Stimulated activated naive B cell treated with anti-CD40 and anti-IgM and Interleukin-4, amounts not matched to agents 10 μg/mL and 1 μg/mL and 100 μg/mL, for 72 hours (primary cell): ENCODE measurements at regions not wholly inside any gene's neighbourhood (a gene's known extent, or its start where the extent isn't known, plus 50 kb on each side); places are given as distances from the start of the nearest gene placed in this dataset.

ENCODE experiments used
- ATAC-seq, 2 donors: fragments of 150-1000 bp; cut with Tn5 transposase; replicated peaks; 2 replicates each; pipeline ENCODE4 v1.10.0; 2021; ENCODE audit warnings: moderate library complexity in 1 of 2
- DNase-seq: peaks from one replicate; pipeline ENCODE4 v3.0.0; 2021
- H3K27ac Mint-ChIP-seq: one replicate; pipeline ENCODE4 v1.8.0; 2022; ENCODE audit warnings: mild to moderate bottlenecking, mixed read lengths
- H3K27me3 Mint-ChIP-seq, 2 donors: one replicate each; pipeline ENCODE4 v1.8.0; 2022; ENCODE audit warnings: mixed read lengths in 2 of 2
- H3K36me3 Mint-ChIP-seq, 2 donors: one replicate each; pipeline ENCODE4 v1.8.0; 2022; ENCODE audit warnings: mixed read lengths in 2 of 2, mild to moderate bottlenecking in 1 of 2
- H3K4me1 Mint-ChIP-seq, 2 donors: one replicate each; pipeline ENCODE4 v1.8.0; 2022; ENCODE audit warnings: mixed read lengths in 2 of 2, mild to moderate bottlenecking in 1 of 2
- H3K4me3 Mint-ChIP-seq, 2 donors: one replicate each; pipeline ENCODE4 v1.8.0; 2022; ENCODE audit warnings: mild to moderate bottlenecking in 2 of 2, mixed read lengths in 2 of 2, moderate library complexity in 1 of 2
- H3K9me3 Mint-ChIP-seq, 2 donors: one replicate each; pipeline ENCODE4 v1.8.0; 2022; ENCODE audit warnings: mixed read lengths in 2 of 2, mild to moderate bottlenecking in 1 of 2

DNA sequence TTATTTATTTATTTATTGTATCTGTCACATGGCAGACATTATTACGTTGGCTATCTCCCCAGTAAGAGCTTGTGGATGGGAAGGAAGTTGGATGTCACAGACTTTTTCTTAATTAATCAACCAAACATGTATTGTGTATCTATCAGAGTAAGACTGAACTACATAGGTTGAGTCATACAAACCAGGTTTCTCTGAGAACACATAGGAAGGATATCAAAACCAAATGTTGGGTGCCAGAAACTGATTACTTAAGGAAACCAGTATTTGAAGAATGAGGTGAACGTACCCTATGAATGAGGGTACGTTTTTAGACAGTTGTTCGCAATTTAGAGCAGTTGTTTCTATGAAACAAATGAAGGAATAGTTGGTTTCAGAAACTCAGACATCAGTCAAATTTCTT is 136.4 kb downstream of the SLC17A6 start:
- ATAC-seq (no peak), DNase-seq (no peak)
- Mint-ChIP-seq H3K4me3 (no peak overlapping the region), H3K9me3 (peaks cover 0 to 2% of the 10 kb centered on the region in 2 donors), H3K4me1 (no peaks in the 10 kb centered on the region), H3K27me3 (no peaks in the 10 kb centered on the region), H3K27ac (no peak overlapping the region), H3K36me3 (no peaks in the 10 kb centered on the region)

DNA sequence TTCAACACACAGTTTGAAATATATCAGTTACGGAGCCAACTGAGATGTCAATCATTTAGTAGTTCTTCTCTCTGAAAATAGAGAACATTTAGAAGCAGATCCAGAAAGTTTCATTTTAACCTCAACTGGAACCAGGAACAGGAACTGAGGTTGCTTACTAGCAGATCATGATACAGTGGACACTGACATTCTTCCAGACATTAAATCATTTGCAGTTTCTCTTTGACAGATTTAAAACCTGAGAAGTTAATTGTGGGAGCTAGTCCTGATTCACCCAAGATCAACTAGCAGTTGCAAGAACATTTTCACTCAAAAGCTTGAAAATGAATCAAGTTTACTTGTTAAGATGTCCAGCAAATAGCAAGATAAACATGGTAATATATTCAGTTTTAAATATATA is 135.4 kb downstream of the SLC17A6 start:
- Mint-ChIP-seq H3K27ac (no peak overlapping the region), H3K9me3 (peaks cover 0 to 2% of the 10 kb centered on the region in 2 donors), H3K36me3 (no peaks in the 10 kb centered on the region), H3K4me1 (no peaks in the 10 kb centered on the region), H3K27me3 (peaks cover 0 to 2% of the 10 kb centered on the region in 2 donors), H3K4me3 (no peak overlapping the region)
- no peak for DNase-seq
- ATAC-seq, result no peak

DNA sequence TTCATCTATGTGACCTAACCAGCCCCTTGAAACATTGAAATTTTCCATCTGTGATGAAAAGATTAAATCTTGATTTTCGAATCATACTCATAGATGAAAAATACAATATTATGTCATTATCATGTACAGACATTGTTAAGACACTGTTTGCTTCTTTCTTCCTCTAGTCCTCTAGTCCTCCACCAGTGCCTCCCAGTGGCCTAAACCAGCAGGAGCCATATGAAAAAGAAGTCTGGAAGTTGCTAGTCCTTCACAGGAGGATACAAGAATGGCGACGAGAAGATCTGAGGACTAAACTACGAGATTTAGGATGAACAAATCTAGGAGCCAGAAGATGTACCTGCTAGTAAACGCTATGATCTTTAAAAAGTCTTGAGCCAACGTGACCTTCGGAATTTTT is 134.1 kb downstream of the SLC17A6 start:
- Mint-ChIP-seq H3K9me3 (peaks cover 0 to 2% of the 10 kb centered on the region in 2 donors), H3K36me3 (no peaks in the 10 kb centered on the region), H3K27me3 (peaks cover 0 to 8% of the 10 kb centered on the region in 2 donors), H3K27ac (no peak overlapping the region), H3K4me1 (no peaks in the 10 kb centered on the region), H3K4me3 (no peak overlapping the region)
- DNase-seq (no peak), ATAC-seq (no peak)

DNA sequence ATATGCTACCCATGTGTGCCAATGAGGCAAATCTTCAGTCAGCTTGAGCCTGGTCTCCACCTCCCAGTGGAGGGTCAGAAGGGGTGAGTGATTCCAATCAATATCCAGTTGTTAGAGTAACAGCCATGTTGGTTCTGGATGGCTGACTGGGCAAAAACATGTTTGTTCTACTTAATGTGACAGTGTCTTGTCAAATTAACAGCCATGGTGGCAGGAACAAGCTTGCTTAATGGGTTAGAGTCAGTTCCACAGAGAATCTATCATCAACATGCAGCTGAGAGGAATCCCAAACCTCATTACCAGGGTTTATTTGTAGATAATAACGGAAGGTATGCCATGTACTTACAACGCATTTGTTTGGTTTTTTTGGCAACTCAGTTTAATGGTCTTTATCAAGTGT is 133.2 kb downstream of the SLC17A6 start:
- H3K4me3 Mint-ChIP-seq, result no peak overlapping the region
- H3K27me3 Mint-ChIP-seq, result peaks cover 0 to 8% of the 10 kb centered on the region in 2 donors
- no peaks in the 10 kb centered on the region for H3K4me1 Mint-ChIP-seq
- no peaks in the 10 kb centered on the region for H3K36me3 Mint-ChIP-seq
- no peak overlapping the region for H3K27ac Mint-ChIP-seq
- DNase-seq (no peak), ATAC-seq (no peak)
- peaks cover 0 to 2% of the 10 kb centered on the region in 2 donors for H3K9me3 Mint-ChIP-seq

DNA sequence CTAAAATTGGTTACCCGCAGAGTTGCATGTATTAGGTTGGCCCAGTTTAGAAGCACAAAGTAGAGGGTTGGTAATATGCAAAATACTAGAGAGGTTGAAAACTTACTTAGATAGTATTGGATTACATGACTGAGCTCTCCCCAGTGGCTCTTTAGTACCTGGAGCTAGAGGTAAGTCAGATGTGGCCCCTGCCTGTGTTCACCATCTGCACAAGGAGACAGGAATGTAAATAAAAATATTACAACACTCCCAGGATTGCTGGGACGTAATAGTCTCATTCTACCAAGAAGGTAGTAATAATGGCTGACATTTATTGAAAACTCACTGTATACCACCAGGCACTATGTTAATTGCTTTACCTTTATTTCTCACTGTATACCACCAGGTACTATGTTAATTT is 129.6 kb downstream of the SLC17A6 start:
- Mint-ChIP-seq H3K36me3 (no peaks in the 10 kb centered on the region), H3K27ac (no peak overlapping the region), H3K4me1 (no peaks in the 10 kb centered on the region), H3K9me3 (peaks cover 0 to 2% of the 10 kb centered on the region in 2 donors), H3K4me3 (no peak overlapping the region), H3K27me3 (peaks cover 0 to 8% of the 10 kb centered on the region in 2 donors)
- no peak for DNase-seq
- ATAC-seq, result no peak

DNA sequence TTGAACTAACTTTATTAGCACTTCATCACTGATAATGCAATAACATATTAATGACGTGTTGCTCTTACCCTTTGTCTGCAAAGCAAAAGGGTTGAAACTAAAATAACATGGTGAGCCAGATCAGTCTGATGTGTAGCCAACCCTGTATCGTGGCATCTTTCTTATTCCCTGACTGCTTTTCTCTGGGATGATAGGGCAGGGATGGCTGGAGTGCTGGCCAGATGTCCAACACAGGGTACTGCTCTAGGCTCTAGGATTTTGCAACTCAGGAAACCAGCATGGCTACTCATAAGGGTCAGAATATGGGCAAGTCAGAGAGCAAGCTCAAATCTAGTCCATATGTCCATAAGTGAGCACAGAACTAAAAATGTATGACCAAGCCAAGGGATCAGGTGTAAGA is 129.1 kb downstream of the SLC17A6 start:
- Mint-ChIP-seq H3K9me3 (peaks cover 0 to 2% of the 10 kb centered on the region in 2 donors), H3K27me3 (peaks cover 0 to 8% of the 10 kb centered on the region in 2 donors), H3K27ac (no peak overlapping the region), H3K4me1 (no peaks in the 10 kb centered on the region), H3K36me3 (no peaks in the 10 kb centered on the region), H3K4me3 (no peak overlapping the region)
- no peak for DNase-seq
- no peak for ATAC-seq

DNA sequence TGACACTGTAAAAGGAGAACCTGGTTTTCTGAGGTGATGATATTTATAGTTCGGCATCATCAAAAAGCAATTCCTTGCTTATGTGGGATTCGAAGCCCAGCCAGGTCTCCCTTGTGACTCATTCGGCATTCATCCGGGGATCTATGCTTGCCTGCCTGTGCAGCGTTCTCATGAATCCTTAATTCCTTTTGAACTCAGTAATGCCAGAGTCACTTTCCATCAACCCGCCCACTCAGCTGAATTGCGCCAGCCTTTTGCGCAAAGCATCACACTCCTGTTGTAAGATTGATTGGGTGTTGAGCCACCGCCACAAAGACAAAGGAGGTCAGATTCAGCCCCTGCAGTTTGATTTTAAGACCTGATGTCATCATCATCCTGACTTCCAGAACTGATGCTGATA is 128.6 kb downstream of the SLC17A6 start:
- H3K27me3 Mint-ChIP-seq, result peaks cover 0 to 8% of the 10 kb centered on the region in 2 donors
- DNase-seq, result no peak
- no peak overlapping the region for H3K4me3 Mint-ChIP-seq
- H3K4me1 Mint-ChIP-seq, result no peaks in the 10 kb centered on the region
- peaks cover 0 to 2% of the 10 kb centered on the region in 2 donors for H3K9me3 Mint-ChIP-seq
- H3K36me3 Mint-ChIP-seq, result no peaks in the 10 kb centered on the region
- no peak for ATAC-seq
- H3K27ac Mint-ChIP-seq, result no peak overlapping the region

DNA sequence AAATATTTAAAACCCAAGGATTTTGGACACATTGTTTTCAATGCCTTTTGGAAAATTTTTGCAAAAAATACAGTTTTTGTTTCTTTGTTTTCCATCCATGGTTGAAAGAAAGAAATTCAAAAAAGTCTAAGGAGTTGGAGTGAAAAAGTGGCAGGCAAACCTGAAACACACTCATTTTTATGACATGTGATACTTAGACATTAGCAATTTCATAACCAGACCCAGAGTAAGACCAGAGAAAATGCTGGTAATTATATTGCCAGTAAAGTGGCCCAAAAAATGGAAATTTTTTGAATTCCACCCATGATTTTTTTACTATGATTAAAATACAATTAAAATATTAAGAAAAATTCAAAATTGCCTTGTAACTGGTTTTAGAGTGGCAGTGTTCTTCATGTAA is 128.2 kb downstream of the SLC17A6 start:
- no peak for DNase-seq
- H3K9me3 Mint-ChIP-seq, result peaks cover 0 to 2% of the 10 kb centered on the region in 2 donors
- no peaks in the 10 kb centered on the region for H3K4me1 Mint-ChIP-seq
- H3K36me3 Mint-ChIP-seq, result no peaks in the 10 kb centered on the region
- H3K4me3 Mint-ChIP-seq, result no peak overlapping the region
- no peak for ATAC-seq
- peaks cover 0 to 8% of the 10 kb centered on the region in 2 donors for H3K27me3 Mint-ChIP-seq
- no peak overlapping the region for H3K27ac Mint-ChIP-seq

DNA sequence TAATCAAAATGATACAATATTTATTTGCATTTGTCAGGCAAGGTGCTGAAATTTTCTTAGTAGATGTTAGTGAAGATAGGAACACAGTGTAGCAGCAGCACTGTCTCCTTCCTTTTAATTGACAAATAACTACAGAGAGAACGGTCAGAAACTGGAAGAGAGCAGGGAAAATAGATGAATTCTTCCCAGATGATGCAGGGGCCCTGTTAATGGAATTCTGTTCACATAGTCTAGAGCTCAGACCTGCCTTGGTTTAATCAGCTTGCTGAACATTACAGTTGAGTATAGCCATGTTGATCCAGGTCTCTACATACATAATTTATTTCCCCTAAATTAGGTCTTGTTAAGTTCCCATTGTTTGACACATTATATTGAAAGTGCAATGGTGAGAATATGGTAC is 127.4 kb downstream of the SLC17A6 start:
- DNase-seq (no peak), ATAC-seq (no peak)
- Mint-ChIP-seq H3K4me1 (no peaks in the 10 kb centered on the region), H3K36me3 (no peaks in the 10 kb centered on the region), H3K27ac (no peak overlapping the region), H3K4me3 (no peak overlapping the region), H3K9me3 (peaks cover 0 to 2% of the 10 kb centered on the region in 2 donors), H3K27me3 (peaks cover 0 to 8% of the 10 kb centered on the region in 2 donors)

DNA sequence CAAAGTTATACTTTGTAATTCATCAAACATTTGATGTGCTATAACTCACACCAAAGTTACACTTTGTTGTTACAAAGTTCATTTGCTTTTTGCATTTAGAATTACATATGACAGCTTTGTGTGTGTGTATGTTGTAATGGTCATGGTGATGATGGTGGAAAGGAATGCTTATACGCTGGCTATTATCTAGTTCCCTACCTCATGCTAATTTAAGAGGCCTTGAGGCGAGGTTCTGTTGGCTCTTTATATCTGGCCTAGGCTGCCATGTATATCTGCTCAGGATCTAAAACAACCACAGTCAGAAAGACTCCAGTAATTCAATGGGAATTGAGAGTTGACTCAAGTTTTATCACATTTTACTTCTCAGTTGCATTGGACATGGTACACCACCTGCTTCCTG is 123.4 kb downstream of the SLC17A6 start:
- H3K4me1 Mint-ChIP-seq, result no peaks in the 10 kb centered on the region
- no peak overlapping the region for H3K27ac Mint-ChIP-seq
- no peaks in the 10 kb centered on the region for H3K27me3 Mint-ChIP-seq
- DNase-seq (no peak), ATAC-seq (no peak)
- H3K4me3 Mint-ChIP-seq, result no peak overlapping the region
- no peaks in the 10 kb centered on the region for H3K9me3 Mint-ChIP-seq
- no peaks in the 10 kb centered on the region for H3K36me3 Mint-ChIP-seq

DNA sequence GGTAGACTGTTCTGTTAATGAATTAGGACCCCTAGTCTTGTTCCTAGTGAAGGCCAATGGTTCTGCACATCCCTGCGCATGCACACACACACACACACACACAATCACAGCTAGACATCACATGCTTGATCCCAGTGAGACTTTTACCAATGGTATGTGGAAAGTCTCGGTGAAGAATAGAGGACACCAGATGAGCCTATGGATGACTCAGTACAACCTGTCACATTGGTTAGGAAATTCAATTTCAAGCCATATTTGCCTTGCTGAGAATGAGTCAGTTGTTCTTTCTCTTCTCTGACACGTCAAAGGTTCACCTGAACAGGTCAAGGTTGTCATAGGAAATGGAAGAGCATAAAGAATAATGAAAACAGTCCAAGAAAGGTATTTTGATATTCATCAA is 122.0 kb downstream of the SLC17A6 start:
- H3K27ac Mint-ChIP-seq, result no peak overlapping the region
- H3K4me1 Mint-ChIP-seq, result no peaks in the 10 kb centered on the region
- ATAC-seq (no peak), DNase-seq (no peak)
- no peaks in the 10 kb centered on the region for H3K36me3 Mint-ChIP-seq
- no peak overlapping the region for H3K4me3 Mint-ChIP-seq
- H3K9me3 Mint-ChIP-seq, result no peaks in the 10 kb centered on the region
- no peaks in the 10 kb centered on the region for H3K27me3 Mint-ChIP-seq

DNA sequence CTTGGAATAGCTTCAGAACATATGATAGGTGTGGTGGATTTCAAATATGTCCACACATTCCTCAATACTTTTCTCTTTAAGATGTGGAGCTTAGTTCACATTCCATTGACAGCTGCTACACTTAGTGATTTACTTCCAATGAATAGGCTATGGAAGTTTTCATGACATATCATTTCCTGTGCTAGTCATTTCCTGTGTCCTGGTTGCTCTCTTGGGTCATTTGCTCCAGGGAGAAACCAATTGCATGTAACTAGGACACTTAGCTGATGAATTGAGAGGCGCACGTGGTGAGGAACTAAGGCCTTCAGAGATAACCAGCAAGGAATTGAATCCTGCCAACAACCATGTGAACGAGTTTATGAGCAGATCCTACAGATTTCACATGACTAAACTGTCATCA is 120.9 kb downstream of the SLC17A6 start:
- Mint-ChIP-seq H3K36me3 (no peaks in the 10 kb centered on the region), H3K27ac (no peak overlapping the region), H3K27me3 (no peaks in the 10 kb centered on the region), H3K4me3 (no peak overlapping the region), H3K9me3 (no peaks in the 10 kb centered on the region), H3K4me1 (no peaks in the 10 kb centered on the region)
- DNase-seq (no peak), ATAC-seq (no peak)

DNA sequence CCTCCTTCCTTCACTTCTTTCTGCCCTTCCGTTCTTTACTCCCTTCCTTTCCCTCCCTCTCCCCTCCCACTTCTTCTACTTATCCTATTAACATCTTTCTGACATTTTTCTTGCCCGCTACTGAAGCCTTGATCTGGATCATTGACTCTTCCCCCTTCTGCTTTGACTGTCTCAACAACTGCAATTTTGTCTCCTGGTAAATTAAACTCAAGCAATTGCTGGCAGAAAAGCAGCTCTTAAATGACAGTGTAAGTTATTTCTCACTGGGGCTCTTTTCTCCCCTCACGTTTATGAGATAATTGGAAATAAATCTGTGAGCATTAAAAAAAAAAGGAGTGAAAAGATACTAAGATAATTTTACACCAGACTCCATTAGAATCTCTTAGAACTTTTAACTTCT is 120.0 kb downstream of the SLC17A6 start:
- Mint-ChIP-seq H3K9me3 (no peaks in the 10 kb centered on the region), H3K4me3 (no peak overlapping the region), H3K27ac (no peak overlapping the region), H3K4me1 (no peaks in the 10 kb centered on the region), H3K36me3 (no peaks in the 10 kb centered on the region), H3K27me3 (peaks cover 0 to under 1% of the 10 kb centered on the region in 2 donors)
- ATAC-seq, result no peak
- DNase-seq, result no peak

DNA sequence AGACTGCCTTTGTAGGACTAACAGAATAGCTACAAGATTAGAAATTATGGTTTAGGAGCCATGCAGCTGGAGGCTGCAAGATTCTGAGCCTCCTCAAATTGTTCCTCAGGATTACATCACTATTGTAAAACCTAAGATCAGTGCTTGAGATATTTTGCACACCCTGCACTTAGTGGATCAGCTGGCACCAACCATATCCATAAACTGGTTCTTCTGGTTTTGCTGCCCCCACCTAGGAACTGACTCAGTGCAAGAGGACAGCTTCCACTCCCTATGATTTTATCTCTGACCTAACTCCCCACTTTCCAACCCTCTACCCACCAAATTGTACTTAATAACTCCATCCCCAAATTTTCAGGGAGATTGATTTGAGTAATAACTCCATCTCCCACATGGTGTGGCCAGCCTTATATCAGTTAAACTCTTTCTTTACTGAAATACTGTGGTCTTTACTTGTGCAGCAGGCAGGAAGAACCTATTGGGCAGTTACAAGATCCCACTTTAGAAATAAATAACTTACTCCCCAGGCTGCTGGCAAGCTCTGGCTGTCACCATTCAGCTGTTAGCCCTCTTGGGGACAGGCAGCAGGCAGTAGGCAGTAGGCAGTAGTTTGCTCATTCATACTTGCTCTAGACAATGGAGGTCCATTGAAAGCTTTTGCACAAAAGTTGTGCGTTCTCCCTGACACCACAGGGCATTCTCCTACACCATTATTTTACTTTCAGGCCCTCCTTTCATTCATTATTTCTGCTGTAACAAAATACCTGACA is 119.0 kb downstream of the SLC17A6 start:
- DNase-seq (no peak), ATAC-seq (no peak)
- Mint-ChIP-seq H3K36me3 (no peaks in the 10 kb centered on the region), H3K27me3 (peaks cover 0 to 4% of the 10 kb centered on the region in 2 donors), H3K27ac (no peak overlapping the region), H3K9me3 (no peaks in the 10 kb centered on the region), H3K4me1 (no peaks in the 10 kb centered on the region), H3K4me3 (no peak overlapping the region)

DNA sequence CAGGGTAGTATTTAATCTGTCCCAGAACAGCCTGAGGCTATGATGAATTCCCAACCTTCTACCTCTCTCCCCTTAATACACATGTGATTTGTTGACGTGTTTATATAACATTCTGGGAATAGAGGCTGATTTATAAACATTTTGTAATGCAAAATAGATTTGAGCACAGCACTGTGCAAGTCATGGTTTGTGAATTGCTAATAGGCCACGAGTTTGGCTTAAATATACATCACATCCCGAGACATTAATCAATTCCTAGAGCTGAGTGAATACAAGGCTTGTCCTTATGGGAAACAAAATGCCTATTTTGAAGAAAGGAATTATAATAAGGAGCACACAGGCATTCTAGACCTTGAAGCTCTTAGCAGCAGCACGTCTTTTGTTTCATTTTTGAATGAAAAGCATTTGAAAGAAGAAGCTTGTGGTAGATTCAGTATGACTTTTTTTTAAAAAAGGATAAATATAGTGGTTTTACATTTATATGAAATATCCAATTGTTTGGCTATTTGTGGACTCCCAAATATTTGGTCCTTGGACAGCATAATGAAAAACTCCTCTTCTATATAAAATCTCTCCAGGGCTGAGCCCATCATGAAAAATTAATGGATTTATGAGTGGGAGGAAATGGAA is 116.4 kb downstream of the SLC17A6 start:
- no peaks in the 10 kb centered on the region for H3K4me1 Mint-ChIP-seq
- H3K36me3 Mint-ChIP-seq, result no peaks in the 10 kb centered on the region
- no peak for DNase-seq
- no peak overlapping the region for H3K27ac Mint-ChIP-seq
- no peaks in the 10 kb centered on the region for H3K9me3 Mint-ChIP-seq
- H3K27me3 Mint-ChIP-seq, result peaks cover 0 to 4% of the 10 kb centered on the region in 2 donors
- H3K4me3 Mint-ChIP-seq, result no peak overlapping the region
- no peak for ATAC-seq
